Stimulated activated CD4-positive, alpha-beta T cell treated with anti-CD3 and anti-CD28 coated beads, Interleukin-1b, Interleukin-23, amount 100 ng/mL, for 4 hours (primary cell): ENCODE measurements at regions not wholly inside any gene's neighbourhood (a gene's known extent, or its start where the extent isn't known, plus 50 kb on each side); places are given as distances from the start of the nearest gene placed in this dataset.

Experiments
- DNase-seq, 2 donors: peaks; one replicate each; pipeline ENCODE4 v3.0.0-alpha.2; 2020; ENCODE audit warnings: low read depth in 2 of 2

GRCh38 chr21:43317959-43318358 is 109.0 kb downstream of the SIK1 start:
- DNase-seq = no peak

DNA sequence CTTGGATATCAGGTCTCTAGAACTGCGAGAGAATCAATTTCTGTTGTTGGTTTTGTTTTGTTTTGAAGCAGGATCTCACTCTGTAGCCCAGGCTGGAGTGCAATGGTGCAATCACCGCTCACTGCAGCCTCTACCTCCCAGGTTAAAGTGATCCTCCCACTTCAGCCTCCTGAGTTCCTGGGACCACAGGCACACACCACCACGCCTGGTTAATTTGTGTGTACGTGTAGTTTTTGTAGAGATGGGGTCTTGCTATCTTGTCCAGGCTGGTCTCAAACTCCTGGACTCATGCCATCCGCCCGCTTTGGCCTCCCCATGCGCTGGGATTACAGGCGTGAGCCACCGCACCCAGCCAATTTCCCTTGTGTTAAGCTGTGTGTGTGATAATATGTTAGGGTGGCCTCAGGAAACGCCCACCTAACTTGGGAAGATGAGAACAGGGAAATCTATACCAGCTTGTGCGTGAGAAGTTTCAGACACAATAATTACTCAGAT is 109.6 kb downstream of the SIK1 start:
- no peak for DNase-seq

DNA sequence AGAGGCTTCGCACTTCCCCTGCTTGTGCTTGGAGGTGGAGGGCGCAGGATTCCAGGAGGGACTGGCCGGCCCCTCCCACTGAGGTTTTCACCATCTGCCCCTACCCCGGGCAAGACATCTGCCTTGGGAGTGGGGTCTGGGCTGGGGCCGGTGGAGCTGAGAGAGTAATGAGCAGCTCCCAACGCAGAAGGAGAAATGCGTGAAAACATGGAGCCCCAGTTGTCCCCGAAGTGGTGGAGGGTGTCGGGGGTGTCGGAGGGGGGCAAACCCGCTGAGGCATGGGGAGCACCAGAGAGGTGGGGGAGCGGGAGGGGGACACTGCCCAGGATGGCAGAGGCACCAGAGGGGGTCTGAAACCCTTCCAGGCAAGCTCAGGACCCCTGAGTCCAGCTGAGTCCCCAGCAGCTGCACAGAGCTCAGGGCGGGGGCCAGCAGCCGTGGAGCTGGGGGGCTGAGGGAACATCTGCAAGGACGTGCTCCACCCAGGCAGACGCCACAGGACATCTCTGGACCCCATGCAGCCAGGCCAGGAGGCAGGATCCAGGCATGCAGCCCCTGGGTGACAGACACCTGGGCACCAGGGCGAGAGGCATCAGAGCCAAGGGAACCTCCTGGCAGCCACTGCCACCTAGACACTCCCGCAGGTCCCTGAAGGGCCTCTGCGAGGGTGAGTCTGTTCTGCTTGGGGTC is 110.6 kb downstream of the SIK1 start:
- DNase-seq = no peak

- no peak for DNase-seq
These were observed 111.4 kb downstream of the SIK1 start for GRCh38 chr21:43315244-43316137.

- DNase-seq = no peak
These were observed 113.0 kb downstream of the SIK1 start for GRCh38 chr21:43313939-43314405.

DNA sequence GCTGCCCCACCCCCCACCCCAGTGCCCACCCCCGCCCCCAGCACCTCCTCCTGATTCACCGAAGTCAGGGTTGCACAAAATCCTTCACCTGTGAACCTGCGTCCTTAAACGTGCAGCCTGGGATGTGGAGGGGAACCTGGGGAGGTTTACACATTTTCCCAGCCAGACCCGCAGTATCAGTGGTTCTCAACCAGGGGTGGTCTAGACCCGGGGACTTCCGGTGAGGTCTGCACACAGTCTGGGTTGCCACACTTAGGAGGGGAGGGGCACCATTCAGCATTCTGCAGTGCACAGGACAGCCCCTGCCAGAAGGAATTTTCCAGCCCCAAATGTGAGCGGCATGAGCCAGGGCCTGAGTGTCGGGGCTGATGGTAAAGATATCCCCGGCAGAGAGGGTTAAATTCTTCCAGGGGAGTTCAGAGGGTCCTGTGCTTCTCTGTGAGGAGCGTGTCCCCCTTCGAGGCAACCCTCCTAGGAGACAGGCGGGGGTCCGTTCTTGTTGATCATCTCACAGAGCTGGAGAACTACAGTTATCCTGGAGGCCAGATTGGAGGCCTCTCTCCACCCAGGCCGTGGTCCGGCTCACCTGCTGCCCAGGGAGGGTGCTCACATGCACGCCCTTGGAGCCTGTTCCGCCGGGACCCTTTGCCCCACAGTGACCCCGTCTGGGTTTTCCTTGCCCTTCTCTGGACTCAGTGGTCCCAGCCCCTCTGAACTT is 113.6 kb downstream of the SIK1 start:
- no peak for DNase-seq

GRCh38 chr21:43312751-43313169 is 114.2 kb downstream of the SIK1 start:
- no peak for DNase-seq

DNA sequence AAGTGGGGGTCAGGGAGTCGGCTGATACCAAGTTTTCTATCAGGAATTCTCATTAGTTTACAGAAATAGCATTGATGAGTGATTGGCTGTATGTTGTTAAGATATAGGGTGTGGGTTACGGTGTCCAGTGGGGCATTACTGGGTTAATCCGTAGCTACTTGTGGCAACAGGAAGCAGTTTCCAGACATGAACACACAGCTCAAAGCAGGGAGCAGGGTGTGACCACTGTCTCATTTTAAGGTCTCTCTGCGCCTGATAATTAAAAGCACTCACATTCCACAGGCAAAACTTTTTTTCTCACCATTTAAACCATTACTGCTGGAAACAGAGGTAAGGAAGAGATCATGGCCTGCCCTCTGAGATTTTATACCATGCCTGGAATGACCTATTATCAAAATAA is 114.9 kb downstream of the SIK1 start:
- no peak for DNase-seq

- no peak for DNase-seq
These were observed 115.6 kb downstream of the SIK1 start for GRCh38 chr21:43311301-43311817.

DNA sequence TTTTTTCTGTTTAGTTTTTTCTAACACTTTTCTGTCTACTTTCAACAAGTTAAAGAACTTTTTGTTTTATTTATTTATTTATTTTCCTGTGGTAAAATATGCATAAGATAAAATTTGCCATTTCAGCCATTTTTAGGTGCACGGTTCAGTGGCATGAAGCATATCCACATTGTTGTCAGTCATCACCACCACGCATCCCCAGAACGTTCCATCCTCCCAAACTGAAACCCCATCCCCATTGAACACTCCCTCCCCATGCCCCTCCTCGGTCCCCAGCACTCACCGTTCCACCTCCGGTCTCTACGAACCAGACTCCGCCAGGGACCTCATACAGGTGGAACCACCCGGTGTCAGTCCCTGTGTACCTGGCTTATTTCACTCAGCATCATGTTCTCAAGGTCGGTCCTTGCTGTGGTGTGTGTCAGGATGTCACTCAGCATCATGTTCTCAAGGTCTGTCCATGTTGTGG is 118.1 kb downstream of the SIK1 start:
- DNase-seq = no peak

- DNase-seq = no peak
These were observed 118.7 kb downstream of the SIK1 start for GRCh38 chr21:43308101-43308814.

- DNase-seq = no peak
These were observed 119.3 kb downstream of the SIK1 start for GRCh38 chr21:43307677-43308070.

DNA sequence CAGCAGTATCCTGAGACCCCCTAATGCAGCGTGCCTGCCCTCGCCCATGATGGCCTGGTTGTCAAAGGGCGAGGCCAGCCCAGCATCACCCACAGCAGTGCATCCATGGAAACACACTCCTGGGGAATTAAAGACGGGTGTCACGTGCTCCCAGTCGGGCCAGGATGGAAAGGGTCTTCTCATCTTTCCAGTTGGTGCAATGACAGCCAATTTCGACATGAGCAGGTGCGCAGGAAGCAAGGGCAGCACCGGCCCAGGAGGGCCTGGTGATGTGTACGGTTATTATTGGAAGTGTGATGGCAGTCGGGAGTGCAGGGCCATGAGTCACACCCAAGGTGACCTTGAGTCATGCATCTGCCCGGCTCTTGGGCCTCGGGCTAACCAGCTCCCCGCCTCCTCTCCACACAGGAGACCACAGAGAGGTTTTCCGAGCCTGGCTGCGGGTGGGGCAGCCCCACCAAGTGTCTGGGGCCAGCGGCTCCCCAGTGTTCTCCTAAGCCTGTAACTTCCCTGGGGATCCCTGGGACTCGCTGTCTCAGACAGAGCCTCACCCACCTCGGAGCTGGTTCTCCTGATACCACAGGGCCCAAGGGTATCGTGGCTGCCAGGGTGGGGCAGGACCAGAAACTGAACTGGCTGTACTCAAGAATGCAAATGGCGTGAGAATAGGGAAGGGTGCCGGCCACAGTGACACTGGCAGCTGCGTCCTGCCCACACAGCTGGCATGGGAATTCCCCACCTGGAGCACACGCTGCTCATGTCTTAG is 119.8 kb downstream of the SIK1 start:
- DNase-seq = no peak

DNA sequence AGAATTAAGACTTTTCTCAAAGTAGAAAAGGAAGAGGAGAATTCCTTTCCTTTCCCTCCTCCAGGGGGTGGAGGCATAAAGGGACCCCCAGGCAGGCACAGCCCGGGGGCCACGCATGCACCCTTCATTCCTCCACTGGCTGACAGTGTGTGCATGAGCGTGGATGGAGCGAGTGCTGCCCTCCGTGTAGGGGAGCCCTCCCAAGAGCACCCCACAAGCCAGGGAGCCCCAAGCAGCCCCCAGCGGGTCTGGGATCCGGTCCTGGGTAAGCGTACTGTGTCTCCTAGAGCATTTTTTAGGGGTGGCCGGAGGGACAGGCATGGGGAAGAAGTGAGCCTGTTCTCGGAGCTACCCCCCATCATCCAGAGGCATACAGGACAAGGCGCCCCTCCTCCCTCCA is 120.5 kb downstream of the SIK1 start:
- DNase-seq = no peak

GRCh38 chr21:43305811-43306311 is 121.1 kb downstream of the SIK1 start:
- no peak for DNase-seq

GRCh38 chr21:43305336-43305665 is 121.6 kb downstream of the SIK1 start:
- DNase-seq = no peak

DNA sequence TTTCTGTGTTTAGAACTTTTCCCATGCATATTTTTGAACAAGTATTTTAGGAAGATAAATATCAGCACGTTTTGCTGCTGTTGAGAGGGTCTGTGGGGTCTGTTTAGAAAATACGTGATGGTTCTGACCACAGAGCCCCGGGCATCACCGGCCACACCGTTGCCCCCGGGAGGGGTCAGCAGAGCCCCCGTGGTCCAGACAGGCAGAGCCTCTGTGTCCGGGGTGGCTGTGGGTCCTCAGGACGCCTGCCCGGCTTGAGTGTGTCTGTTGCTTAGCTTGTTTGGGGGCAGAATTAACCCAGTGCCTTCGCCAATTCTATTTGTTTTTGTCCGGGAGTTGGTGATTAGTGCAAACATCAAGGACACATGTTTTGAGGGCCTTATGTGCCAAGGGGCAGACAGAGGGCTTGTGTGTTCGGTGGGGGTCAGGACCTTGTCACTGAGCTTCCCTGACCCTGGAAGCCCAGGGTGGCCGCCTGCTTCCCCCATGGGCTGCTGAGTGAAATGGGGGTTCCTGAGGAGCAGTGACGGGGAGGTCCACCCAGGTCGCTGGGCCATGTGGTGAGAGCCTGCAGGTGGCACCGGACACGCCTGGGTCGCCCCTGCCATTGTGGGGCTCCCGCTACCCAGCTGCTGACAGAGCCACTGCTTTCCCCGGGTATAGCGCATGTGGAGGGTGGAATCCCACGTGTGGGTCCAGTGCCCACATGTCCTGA is 122.2 kb downstream of the SIK1 start:
- no peak for DNase-seq

DNA sequence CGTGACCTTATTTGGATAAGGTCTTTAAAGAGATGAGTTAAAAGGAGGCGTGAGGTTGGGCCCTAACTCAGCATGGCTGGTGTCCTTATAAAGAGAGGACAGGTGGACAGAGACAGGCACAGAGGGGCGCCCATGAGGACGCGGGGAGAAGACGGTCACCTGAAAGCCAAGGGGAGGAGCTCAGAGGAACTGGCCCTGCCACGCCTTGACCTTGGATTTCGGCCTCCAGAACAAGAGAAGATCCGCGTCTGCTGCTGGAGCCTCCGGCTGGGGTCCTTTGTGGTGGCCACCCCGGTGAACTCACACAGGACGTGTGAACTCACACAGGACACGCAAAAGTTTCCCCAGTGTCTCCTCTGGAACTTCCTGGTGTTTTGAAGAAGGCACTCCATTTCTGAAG is 122.7 kb downstream of the SIK1 start:
- DNase-seq = no peak

DNA sequence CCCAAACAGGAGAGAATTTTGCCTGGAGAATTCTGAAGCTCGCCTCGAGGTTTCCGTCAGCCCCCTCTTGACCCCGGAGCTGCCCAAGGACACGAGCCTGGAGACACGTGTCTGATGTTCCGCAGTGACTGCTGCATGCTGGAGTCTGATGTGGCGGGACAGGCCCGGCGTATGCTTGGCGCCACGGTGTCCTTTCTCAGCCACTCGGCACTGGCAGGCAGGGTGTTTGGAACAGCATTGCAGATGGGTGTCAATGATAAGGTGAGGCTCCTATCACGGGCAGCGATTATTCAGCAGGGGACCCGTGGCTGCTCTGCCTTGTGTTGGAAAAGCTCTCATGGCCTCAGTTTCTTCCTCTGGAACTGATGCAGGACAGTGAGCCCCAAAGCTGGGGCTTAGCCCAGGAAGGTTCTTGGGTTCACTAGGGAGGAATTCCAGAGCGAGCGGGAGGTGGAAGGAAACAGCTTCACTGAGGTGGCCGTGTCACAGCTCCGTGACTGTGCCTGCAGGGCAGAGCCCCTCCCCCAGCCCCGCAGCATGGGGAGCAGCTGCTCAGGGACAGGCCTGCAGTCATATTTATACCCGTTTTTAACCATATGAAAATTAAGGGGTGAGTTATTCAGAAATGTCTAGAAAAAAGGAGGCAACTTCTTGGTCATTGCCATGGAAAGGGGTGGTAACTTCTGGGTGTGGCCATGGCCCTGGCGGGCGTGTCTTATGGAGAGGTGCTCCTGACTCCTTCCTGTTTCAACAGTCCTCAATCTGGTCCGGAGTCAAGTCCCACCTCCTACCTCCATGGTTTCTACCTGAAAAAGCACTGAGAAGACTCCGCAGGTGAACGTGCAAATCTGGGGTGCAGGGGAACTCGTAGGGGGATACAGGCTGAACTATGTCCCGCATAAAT is 123.4 kb downstream of the SIK1 start:
- DNase-seq = no peak
